C1 segment of cervical spinal cord (tissue), 14 donors: ENCODE measurements at regions not wholly inside any gene's neighbourhood (a gene's known extent, or its start where the extent isn't known, plus 50 kb on each side); places are given as distances from the start of the nearest gene placed in this dataset.

ENCODE experiments used
- DNase-seq, 14 donors: peaks; one replicate each; lab custom pipeline; 2025; lab: John Stamatoyannopoulos, UW

GRCh38 chr22:22148905-22149304, 95.7 kb upstream of the VPREB1 start:
- no peak for DNase-seq

- no peak for DNase-seq
Measured at GRCh38 chr22:22144858-22145257, 99.7 kb upstream of the VPREB1 start.

GRCh38 chr22:22143448-22143847, 101.1 kb upstream of the VPREB1 start:
- DNase-seq: no peak

GRCh38 chr22:22142661-22143060, 101.9 kb upstream of the VPREB1 start:
- no peak for DNase-seq

GRCh38 chr22:22141771-22142591, 102.6 kb upstream of the VPREB1 start:
- no peak for DNase-seq

GRCh38 chr22:22141031-22141430, 103.6 kb upstream of the VPREB1 start:
- no peak for DNase-seq

- DNase-seq: no peak
Measured at GRCh38 chr22:22139364-22139763, 105.2 kb upstream of the VPREB1 start.

GRCh38 chr22:22138915-22139314, 105.7 kb upstream of the VPREB1 start:
- no peak for DNase-seq

- no peak for DNase-seq
Measured at GRCh38 chr22:22137891-22138290, 106.7 kb upstream of the VPREB1 start.

- DNase-seq: no peak
Measured at GRCh38 chr22:22133910-22134309, 110.7 kb upstream of the VPREB1 start.

- DNase-seq: no peak
Measured at GRCh38 chr22:22130953-22131608, 113.5 kb upstream of the VPREB1 start.

- DNase-seq: no peak
Measured at GRCh38 chr22:22129387-22129786, 115.2 kb upstream of the VPREB1 start.

- DNase-seq: no peak
Measured at GRCh38 chr22:22128440-22128839, 116.1 kb upstream of the VPREB1 start.

- no peak for DNase-seq
Measured at GRCh38 chr22:22127100-22127499, 117.5 kb upstream of the VPREB1 start.

GRCh38 chr22:22125579-22126468, 118.8 kb upstream of the VPREB1 start:
- DNase-seq: no peak

- no peak for DNase-seq
Measured at GRCh38 chr22:22125028-22125578, 119.5 kb upstream of the VPREB1 start.

- no peak for DNase-seq
Measured at GRCh38 chr22:22124374-22124773, 120.2 kb upstream of the VPREB1 start.

GRCh38 chr22:22123960-22124278, 120.7 kb upstream of the VPREB1 start:
- no peak for DNase-seq

GRCh38 chr22:22123118-22123959, 121.2 kb upstream of the VPREB1 start:
- no peak for DNase-seq

- DNase-seq: no peak
Measured at GRCh38 chr22:22122348-22123117, 122.1 kb upstream of the VPREB1 start.
